DND-41 (cell line): ENCODE measurements at regions not wholly inside any gene's neighbourhood (a gene's known extent, or its start where the extent isn't known, plus 50 kb on each side); places are given as distances from the start of the nearest gene placed in this dataset.

Experiments used
- EZH2 ChIP-seq: IDR thresholded peaks from 3 replicates; pipeline ENCODE4 v1.6.1; 2012; ENCODE audit warnings: borderline replicate concordance, low read depth, mild to moderate bottlenecking, moderate library complexity, low read length, inconsistent platforms; ENCODE audit not compliant: severe bottlenecking
- TF ChIP-seq, protein P1 (sequence below): IDR thresholded peaks from 2 replicates; pipeline ENCODE4 v1.5.1; 2012; ENCODE audit warnings: borderline replicate concordance, low read length, moderate library complexity, mild to moderate bottlenecking; ENCODE audit not compliant: poor library complexity, severe bottlenecking; ENCODE audit errors: extremely low read depth

DNA sequence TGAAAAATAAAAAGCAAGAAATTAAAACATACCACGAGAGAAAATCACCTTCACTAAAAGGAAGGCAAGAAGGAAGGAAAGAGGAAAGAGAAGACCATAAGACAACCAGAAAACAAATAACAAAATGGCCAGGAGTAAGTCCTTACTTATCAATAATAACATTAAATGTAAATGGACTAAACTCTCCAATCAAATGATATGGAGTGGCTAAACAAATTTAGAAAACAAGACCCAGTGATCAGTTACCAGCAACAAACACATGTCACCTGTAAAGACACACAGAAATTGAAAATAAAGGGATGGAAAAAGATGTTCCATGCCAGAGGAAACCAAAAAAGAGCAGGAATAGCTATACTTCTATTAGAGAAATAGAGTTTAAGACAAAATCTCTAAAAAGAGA, 85.0 kb upstream of the SLC38A4 start:
- TF ChIP-seq, protein P1, sequence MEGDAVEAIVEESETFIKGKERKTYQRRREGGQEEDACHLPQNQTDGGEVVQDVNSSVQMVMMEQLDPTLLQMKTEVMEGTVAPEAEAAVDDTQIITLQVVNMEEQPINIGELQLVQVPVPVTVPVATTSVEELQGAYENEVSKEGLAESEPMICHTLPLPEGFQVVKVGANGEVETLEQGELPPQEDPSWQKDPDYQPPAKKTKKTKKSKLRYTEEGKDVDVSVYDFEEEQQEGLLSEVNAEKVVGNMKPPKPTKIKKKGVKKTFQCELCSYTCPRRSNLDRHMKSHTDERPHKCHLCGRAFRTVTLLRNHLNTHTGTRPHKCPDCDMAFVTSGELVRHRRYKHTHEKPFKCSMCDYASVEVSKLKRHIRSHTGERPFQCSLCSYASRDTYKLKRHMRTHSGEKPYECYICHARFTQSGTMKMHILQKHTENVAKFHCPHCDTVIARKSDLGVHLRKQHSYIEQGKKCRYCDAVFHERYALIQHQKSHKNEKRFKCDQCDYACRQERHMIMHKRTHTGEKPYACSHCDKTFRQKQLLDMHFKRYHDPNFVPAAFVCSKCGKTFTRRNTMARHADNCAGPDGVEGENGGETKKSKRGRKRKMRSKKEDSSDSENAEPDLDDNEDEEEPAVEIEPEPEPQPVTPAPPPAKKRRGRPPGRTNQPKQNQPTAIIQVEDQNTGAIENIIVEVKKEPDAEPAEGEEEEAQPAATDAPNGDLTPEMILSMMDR: no peak
- no peak for TF ChIP-seq EZH2
